ENCODE measurements at regions not wholly inside any gene's neighbourhood (a gene's known extent, or its start where the extent isn't known, plus 50 kb on each side); places are given as distances from the start of the nearest gene placed in this dataset.

DNA sequence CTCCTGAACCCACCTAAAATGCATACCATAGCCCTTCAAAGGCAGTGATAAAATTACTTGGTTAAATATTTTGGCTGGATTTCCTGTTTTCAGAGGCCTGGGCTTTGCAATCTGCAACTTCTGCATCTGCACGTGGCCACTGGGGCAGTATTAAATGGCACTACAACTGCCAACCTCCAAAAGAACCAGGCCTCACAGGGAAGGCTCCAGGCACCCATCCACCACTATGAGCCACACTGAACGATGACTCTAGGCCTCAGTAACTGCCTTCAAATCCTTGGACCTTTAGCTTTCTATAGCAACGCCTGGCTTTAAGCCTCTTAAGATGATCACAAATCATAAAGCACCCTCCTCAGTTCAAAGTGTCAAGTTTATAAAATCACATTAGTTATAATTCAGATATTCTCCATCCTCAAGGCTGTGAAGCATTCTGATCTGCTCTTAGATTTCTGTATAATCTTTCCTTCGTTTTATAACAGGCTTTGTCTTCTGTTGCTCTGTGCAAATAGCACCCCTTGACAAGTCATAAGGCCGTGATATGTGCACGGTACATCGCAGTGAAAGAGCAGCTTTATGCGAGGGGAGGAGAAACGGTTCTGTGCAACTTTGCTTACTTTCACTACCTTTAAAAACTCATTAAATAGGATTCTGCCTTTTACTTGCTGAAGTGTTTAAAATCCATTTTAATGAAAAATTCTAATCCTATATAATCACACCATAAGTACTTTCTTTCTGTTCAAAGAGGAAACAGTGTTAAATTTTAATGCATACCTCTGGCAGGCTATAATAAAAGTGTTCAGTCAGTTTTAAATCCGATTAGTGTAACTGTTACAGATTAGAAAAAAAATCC, 196.4 kb upstream of the G2E3 start:
- TF ChIP-seq, protein P1, sequence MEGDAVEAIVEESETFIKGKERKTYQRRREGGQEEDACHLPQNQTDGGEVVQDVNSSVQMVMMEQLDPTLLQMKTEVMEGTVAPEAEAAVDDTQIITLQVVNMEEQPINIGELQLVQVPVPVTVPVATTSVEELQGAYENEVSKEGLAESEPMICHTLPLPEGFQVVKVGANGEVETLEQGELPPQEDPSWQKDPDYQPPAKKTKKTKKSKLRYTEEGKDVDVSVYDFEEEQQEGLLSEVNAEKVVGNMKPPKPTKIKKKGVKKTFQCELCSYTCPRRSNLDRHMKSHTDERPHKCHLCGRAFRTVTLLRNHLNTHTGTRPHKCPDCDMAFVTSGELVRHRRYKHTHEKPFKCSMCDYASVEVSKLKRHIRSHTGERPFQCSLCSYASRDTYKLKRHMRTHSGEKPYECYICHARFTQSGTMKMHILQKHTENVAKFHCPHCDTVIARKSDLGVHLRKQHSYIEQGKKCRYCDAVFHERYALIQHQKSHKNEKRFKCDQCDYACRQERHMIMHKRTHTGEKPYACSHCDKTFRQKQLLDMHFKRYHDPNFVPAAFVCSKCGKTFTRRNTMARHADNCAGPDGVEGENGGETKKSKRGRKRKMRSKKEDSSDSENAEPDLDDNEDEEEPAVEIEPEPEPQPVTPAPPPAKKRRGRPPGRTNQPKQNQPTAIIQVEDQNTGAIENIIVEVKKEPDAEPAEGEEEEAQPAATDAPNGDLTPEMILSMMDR (IDR thresholded peaks at IDR 0.05), result no peak
- no peak for TF ChIP-seq EZH2phosphoT487 (IDR thresholded peaks at IDR 0.05)

Data from neural progenitor cell (in vitro differentiated cells).